ENCODE measurements at regions not wholly inside any gene's neighbourhood (a gene's known extent, or its start where the extent isn't known, plus 50 kb on each side); places are given as distances from the start of the nearest gene placed in this dataset.

- DNase-seq: no peak
Measured at GRCh38 chr21:28783641-28784185, 209.0 kb downstream of the LTN1 start.

- DNase-seq: no peak
Measured at GRCh38 chr21:28781602-28782276, 210.9 kb downstream of the LTN1 start.

- DNase-seq: no peak
Measured at GRCh38 chr21:28779914-28780313, 212.8 kb downstream of the LTN1 start.

GRCh38 chr21:28776251-28776650 is 216.4 kb downstream of the LTN1 start:
- no peak for DNase-seq

GRCh38 chr21:28775071-28775470 is 217.6 kb downstream of the LTN1 start:
- no peak for DNase-seq

GRCh38 chr21:28773036-28773435 is 219.6 kb downstream of the LTN1 start:
- DNase-seq: no peak

GRCh38 chr21:28771790-28772501 is 220.7 kb downstream of the LTN1 start:
- DNase-seq: no peak

GRCh38 chr21:28770867-28771661 is 221.6 kb downstream of the LTN1 start:
- no peak for DNase-seq

GRCh38 chr21:28769683-28770082 is 223.0 kb downstream of the LTN1 start:
- no peak for DNase-seq

GRCh38 chr21:28768753-28769152 is 223.9 kb downstream of the LTN1 start:
- DNase-seq: no peak

GRCh38 chr21:28767523-28767922 is 225.2 kb downstream of the LTN1 start:
- DNase-seq: no peak

- no peak for DNase-seq
Measured at GRCh38 chr21:28763809-28764418, 228.8 kb downstream of the LTN1 start.

- no peak for DNase-seq
Measured at GRCh38 chr21:28762357-28762735, 230.3 kb downstream of the LTN1 start.

- DNase-seq: no peak
Measured at GRCh38 chr21:28761674-28762356, 230.9 kb downstream of the LTN1 start.

GRCh38 chr21:28758883-28759242 is 233.8 kb downstream of the LTN1 start:
- peak in 1 of 14 donors; percentile 50 for DNase-seq

- DNase-seq: no peak
Measured at GRCh38 chr21:28758042-28758882, 234.4 kb downstream of the LTN1 start.

- no peak for DNase-seq
Measured at GRCh38 chr21:28754862-28755261, 237.8 kb downstream of the LTN1 start.

- DNase-seq: peak in 1 of 14 donors; percentile 9
Measured at GRCh38 chr21:28754127-28754611, 238.5 kb downstream of the LTN1 start.

- DNase-seq: no peak
Measured at GRCh38 chr21:28752131-28752530, 240.5 kb downstream of the LTN1 start.

GRCh38 chr21:28751176-28751575 is 241.5 kb downstream of the LTN1 start:
- DNase-seq: no peak

- DNase-seq: no peak
Measured at GRCh38 chr21:28750565-28750964, 242.1 kb downstream of the LTN1 start.

Data from C1 segment of cervical spinal cord (tissue), 14 donors.